Left ventricle myocardium inferior (tissue), 1 donor: ENCODE measurements at regions not wholly inside any gene's neighbourhood (a gene's known extent, or its start where the extent isn't known, plus 50 kb on each side); places are given as distances from the start of the nearest gene placed in this dataset.

ENCODE experiments used
- DNase-seq: peaks from one replicate; pipeline ENCODE4 v3.0.0-alpha.2; 2020
- H3K27ac ChIP-seq: fragments of 200-600 bp; replicated peaks from 2 replicates; pipeline ENCODE4 v1.8.0; 2021
- H3K27me3 ChIP-seq: fragments of 200-600 bp; 2 replicates; pipeline ENCODE4 v1.8.0; 2021; ENCODE audit warnings: low read depth
- H3K36me3 ChIP-seq: fragments of 200-600 bp; 2 replicates; pipeline ENCODE4 v1.8.0; 2021
- H3K4me1 ChIP-seq: fragments of 200-600 bp; 2 replicates; pipeline ENCODE4 v1.8.0; 2021
- H3K4me3 ChIP-seq: fragments of 200-600 bp; 2 replicates; pipeline ENCODE4 v1.8.0; 2021; ENCODE audit warnings: mild to moderate bottlenecking, moderate library complexity
- H3K9me3 ChIP-seq: fragments of 200-600 bp; replicated peaks from 2 replicates; pipeline ENCODE4 v1.8.0; 2021
- intact Hi-C: fragments of 100-400 bp; cut with micrococcal nuclease; formaldehyde crosslinking; loops from one replicate; pipeline ENCODE4 v1.11.0; 2022
- TF ChIP-seq, protein P1 (sequence below): fragments of 200-600 bp; IDR thresholded peaks from 2 replicates; pipeline ENCODE4 v1.8.0; 2021; ENCODE audit warnings: antibody characterized with exemption, mild to moderate bottlenecking, borderline replicate concordance
- donor health status: DM: no; HTN: yes; CAD: no; lungs with severe emphysema.

DNA sequence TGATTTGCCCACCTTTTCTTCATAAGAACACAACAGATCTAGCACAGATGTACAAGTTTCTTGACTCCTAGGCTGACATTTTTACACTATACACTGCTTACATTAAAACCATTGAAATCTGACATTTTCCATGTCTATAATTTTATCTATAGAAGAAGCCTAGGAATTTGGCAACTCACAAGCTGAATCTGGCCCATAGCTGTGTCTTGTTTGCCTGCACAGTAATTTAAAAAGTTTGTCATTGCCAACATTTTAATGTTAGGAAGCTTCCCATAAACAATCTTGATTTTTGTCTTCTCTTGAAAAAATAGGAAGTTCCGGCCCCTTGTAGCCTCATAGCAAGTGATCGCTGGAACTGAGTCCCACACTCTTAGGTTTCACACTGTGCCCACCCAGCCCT lies 394.6 kb upstream of the AZI2 start:
- TF ChIP-seq, protein P1, sequence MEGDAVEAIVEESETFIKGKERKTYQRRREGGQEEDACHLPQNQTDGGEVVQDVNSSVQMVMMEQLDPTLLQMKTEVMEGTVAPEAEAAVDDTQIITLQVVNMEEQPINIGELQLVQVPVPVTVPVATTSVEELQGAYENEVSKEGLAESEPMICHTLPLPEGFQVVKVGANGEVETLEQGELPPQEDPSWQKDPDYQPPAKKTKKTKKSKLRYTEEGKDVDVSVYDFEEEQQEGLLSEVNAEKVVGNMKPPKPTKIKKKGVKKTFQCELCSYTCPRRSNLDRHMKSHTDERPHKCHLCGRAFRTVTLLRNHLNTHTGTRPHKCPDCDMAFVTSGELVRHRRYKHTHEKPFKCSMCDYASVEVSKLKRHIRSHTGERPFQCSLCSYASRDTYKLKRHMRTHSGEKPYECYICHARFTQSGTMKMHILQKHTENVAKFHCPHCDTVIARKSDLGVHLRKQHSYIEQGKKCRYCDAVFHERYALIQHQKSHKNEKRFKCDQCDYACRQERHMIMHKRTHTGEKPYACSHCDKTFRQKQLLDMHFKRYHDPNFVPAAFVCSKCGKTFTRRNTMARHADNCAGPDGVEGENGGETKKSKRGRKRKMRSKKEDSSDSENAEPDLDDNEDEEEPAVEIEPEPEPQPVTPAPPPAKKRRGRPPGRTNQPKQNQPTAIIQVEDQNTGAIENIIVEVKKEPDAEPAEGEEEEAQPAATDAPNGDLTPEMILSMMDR: no peak
- H3K27me3 ChIP-seq: no peaks in the 10 kb centered on the region
- H3K4me1 ChIP-seq: peaks cover 51% of the 10 kb centered on the region
- H3K4me3 ChIP-seq: no peak overlapping the region
- H3K36me3 ChIP-seq: no peaks in the 10 kb centered on the region
- H3K27ac ChIP-seq: peak overlapping the region; percentile 90
- intact Hi-C loops: no loop called here
- DNase-seq: no peak
- H3K9me3 ChIP-seq: no peaks in the 10 kb centered on the region

DNA sequence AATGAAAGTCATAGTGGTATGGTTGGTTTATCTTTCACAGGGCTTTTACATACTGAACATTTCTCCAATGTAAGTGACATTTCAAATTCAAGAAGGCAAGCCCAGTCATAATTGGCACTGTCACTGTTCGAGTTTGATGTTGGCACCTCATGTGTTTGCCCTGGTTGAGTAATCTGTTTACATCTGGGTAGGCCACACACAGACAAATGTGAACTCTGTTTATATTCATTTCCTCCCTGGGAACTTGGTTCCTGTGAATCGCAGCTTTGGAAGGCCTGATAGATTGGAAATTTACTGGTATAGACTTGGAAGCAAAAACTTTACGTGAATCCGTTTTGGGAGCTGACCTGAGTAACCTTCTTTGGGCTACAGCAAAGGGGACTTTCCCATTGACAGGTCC lies 395.2 kb upstream of the AZI2 start:
- Histone ChIP-seq H3K9me3 (no peaks in the 10 kb centered on the region), H3K4me3 (no peak overlapping the region), H3K27me3 (no peaks in the 10 kb centered on the region), H3K4me1 (peaks cover 46% of the 10 kb centered on the region), H3K36me3 (no peaks in the 10 kb centered on the region), H3K27ac (peak overlapping the region; percentile 90)
- TF ChIP-seq, protein P1: no peak
- no peak for DNase-seq
- intact Hi-C loops: no loop called here

GRCh38 chr3:28745436-28745835 lies 396.8 kb upstream of the AZI2 start:
- Histone ChIP-seq H3K4me1 (peaks cover 44% of the 10 kb centered on the region), H3K27me3 (no peaks in the 10 kb centered on the region), H3K9me3 (peaks cover 6% of the 10 kb centered on the region), H3K27ac (peak overlapping the region; percentile 90), H3K36me3 (no peaks in the 10 kb centered on the region), H3K4me3 (no peak overlapping the region)
- no peak for DNase-seq
- intact Hi-C loops: no loop called here
- TF ChIP-seq, protein P1: no peak

DNA sequence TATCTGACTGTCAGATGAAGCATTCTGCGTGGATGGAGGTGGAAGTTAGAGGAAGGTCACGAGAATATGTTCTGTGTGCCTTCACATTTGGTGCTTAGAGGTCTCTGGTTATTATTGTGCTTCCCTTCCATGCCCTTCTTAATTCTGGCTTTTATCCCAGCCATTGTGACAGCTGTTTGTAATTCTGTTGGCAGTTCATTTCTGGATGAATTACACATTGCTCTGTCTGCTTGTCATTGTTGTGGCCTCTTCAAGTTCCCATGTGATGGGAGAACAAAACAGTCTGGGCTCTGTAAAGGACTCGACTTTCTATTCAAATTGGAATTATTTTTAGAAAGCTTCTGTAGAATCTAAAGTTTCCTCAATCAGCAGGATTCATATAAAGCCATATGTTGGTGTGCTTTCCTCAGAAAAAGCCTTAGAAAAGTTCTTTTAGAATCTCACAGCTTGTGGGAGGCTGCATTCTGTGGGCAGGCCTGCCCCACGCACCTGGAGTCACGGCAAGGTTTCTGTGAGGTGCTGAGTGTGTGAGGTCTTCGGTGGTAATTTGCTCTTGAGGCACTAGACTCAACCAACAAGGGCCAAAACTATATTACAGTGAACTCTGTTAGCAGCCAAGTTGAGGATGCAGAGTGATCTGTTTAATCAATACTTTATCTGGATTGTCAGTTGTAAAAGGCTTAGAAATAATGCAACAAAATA lies 397.4 kb upstream of the AZI2 start:
- peaks cover 44% of the 10 kb centered on the region for H3K4me1 ChIP-seq
- H3K27me3 ChIP-seq: no peaks in the 10 kb centered on the region
- H3K9me3 ChIP-seq: peaks cover 12% of the 10 kb centered on the region
- intact Hi-C loops: no loop called here
- peak overlapping the region; percentile 90 for H3K27ac ChIP-seq
- TF ChIP-seq, protein P1: no peak
- DNase-seq: no peak
- H3K4me3 ChIP-seq: no peak overlapping the region
- H3K36me3 ChIP-seq: no peaks in the 10 kb centered on the region

- DNase-seq: no peak
- intact Hi-C loops: no loop called here
- Histone ChIP-seq H3K9me3 (peaks cover 19% of the 10 kb centered on the region), H3K27me3 (no peaks in the 10 kb centered on the region), H3K4me1 (peaks cover 44% of the 10 kb centered on the region), H3K4me3 (no peak overlapping the region), H3K36me3 (no peaks in the 10 kb centered on the region), H3K27ac (peak overlapping the region; percentile 90)
- TF ChIP-seq, protein P1: no peak
Observed at GRCh38 chr3:28746990-28747389, 398.4 kb upstream of the AZI2 start.
